H1 (cell line): ENCODE measurements at regions not wholly inside any gene's neighbourhood (a gene's known extent, or its start where the extent isn't known, plus 50 kb on each side); places are given as distances from the start of the nearest gene placed in this dataset.

Source experiments
- CTCF ChIA-PET: fragments of 300-600 bp; sonication (Branson Sonifier 250); formaldehyde crosslinking; loops from one replicate; lab custom pipeline; 2021; ENCODE audit not compliant: partially characterized antibody; lab: Charles Lee
- POLR2A ChIA-PET: fragments of 300-600 bp; sonication (Branson Sonifier 250); formaldehyde crosslinking; loops from one replicate; lab custom pipeline; 2021; ENCODE audit warnings: inconsistent platforms; ENCODE audit not compliant: partially characterized antibody; lab: Charles Lee
- DNase-seq, 2 experiments: peaks; one replicate each; pipeline versions ENCODE4 v3.0.0 to v3.0.0-alpha.2; 2010 to 2022; ENCODE audit warnings: low spot score in 2 of 2, low read depth in 1 of 2, mixed read lengths in 1 of 2
- FAIRE-seq: peaks from 2 replicates; lab custom pipeline; 2011; peaks lifted over from hg19 to GRCh38; lab: Jason Lieb, UNC
- H2AFZ ChIP-seq: 2 replicates; pipeline ENCODE4 v1.8.1; 2012; ENCODE audit warnings: low read length, inconsistent platforms
- H2AK5ac ChIP-seq: 2 replicates; pipeline ENCODE4 v1.6.1; 2013; ENCODE audit warnings: low read depth, low read length
- H2BK120ac ChIP-seq: replicated peaks from 2 replicates; pipeline ENCODE3; 2013; ENCODE audit warnings: low read depth, low read length, inconsistent platforms
- H2BK12ac ChIP-seq: 2 replicates; pipeline ENCODE4 v1.6.1; 2013; ENCODE audit warnings: low read depth, low read length
- H2BK15ac ChIP-seq: 2 replicates; pipeline ENCODE4 v1.6.1; 2013; ENCODE audit warnings: low read length
- H2BK20ac ChIP-seq: 2 replicates; pipeline ENCODE4 v1.6.1; 2013; ENCODE audit warnings: low read length
- H2BK5ac ChIP-seq: 2 replicates; pipeline ENCODE4 v1.6.1; 2013; ENCODE audit warnings: low read depth, low read length
- H3K14ac ChIP-seq: 2 replicates; pipeline ENCODE4 v1.6.1; 2013; ENCODE audit warnings: inconsistent platforms; ENCODE audit not compliant: insufficient read length
- H3K18ac ChIP-seq: 2 replicates; pipeline ENCODE4 v1.6.1; 2013; ENCODE audit warnings: low read length; ENCODE audit errors: extremely low read depth
- H3K23ac ChIP-seq: 2 replicates; pipeline ENCODE4 v1.6.1; 2013; ENCODE audit warnings: inconsistent platforms; ENCODE audit not compliant: insufficient read length
- H3K23me2 ChIP-seq: 2 replicates; pipeline ENCODE4 v1.6.1; 2013; ENCODE audit warnings: low read depth, low read length
- H3K27ac ChIP-seq: 2 replicates; pipeline ENCODE4 v1.6.1; 2011; ENCODE audit warnings: low read depth, low read length, inconsistent platforms
- H3K27me3 ChIP-seq, 4 experiments: replicated peaks in 1 of 4; 1 replicate in 1 of 4; 2 replicates in 3 of 4; pipeline versions ENCODE4 v1.6.1 to v1.8.1; 2011 to 2013; ENCODE audit warnings: low read length in 3 of 4, mild to moderate bottlenecking in 3 of 4, inconsistent platforms in 2 of 4, mixed read lengths in 2 of 4, moderate library complexity in 1 of 4; ENCODE audit not compliant: control insufficient read depth in 3 of 4, insufficient read depth in 3 of 4; ENCODE audit errors: extremely low read depth in 1 of 4
- H3K36me3 ChIP-seq, 4 experiments: 2 replicates each; pipeline versions ENCODE4 v1.6.1 to v1.8.1; 2011 to 2013; ENCODE audit warnings: mild to moderate bottlenecking in 4 of 4, low read length in 3 of 4, moderate library complexity in 2 of 4, control low read depth in 1 of 4, inconsistent platforms in 1 of 4; ENCODE audit not compliant: insufficient read depth in 4 of 4, control insufficient read depth in 2 of 4
- H3K4ac ChIP-seq: replicated peaks from 2 replicates; pipeline ENCODE3; 2013; ENCODE audit warnings: low read length, low read depth, mixed read lengths, inconsistent platforms; ENCODE audit not compliant: insufficient read length
- H3K4me1 ChIP-seq, 4 experiments: replicated peaks in 1 of 4; 1 replicate in 1 of 4; 2 replicates in 3 of 4; pipeline versions ENCODE4 v1.6.1 to v1.8.1; 2011 to 2013; ENCODE audit warnings: low read length in 3 of 4, inconsistent platforms in 2 of 4, mixed read lengths in 1 of 4; ENCODE audit not compliant: insufficient read depth in 4 of 4, control insufficient read depth in 3 of 4
- H3K4me2 ChIP-seq, 2 experiments: 2 replicates each; pipeline versions ENCODE4 v1.6.1 to v1.8.1; 2011 to 2013; ENCODE audit warnings: low read depth in 2 of 2, low read length in 2 of 2, control low read depth in 1 of 2, inconsistent platforms in 1 of 2, mild to moderate bottlenecking in 1 of 2; ENCODE audit not compliant: insufficient read depth in 1 of 2
- H3K4me3 ChIP-seq, 4 experiments: fragments of 200-600, 300-600 bp in 1 of 4; sonication (generic), shearing (Covaris generic), sonication (Bioruptor Twin) in 1 of 4; 2 replicates each; pipeline versions ENCODE4 v1.5.1 to v1.8.1; 2011 to 2016; ENCODE audit warnings: low read length in 4 of 4, low read depth in 3 of 4, control low read depth in 2 of 4, inconsistent platforms in 2 of 4, mild to moderate bottlenecking in 2 of 4, mixed read lengths in 1 of 4, moderate library complexity in 1 of 4; ENCODE audit not compliant: insufficient read depth in 2 of 4; ENCODE audit errors: extremely low read depth in 1 of 4
- H3K56ac ChIP-seq: replicated peaks from 2 replicates; pipeline ENCODE3; 2013; ENCODE audit warnings: low read depth, mild to moderate bottlenecking, mixed read lengths, low read length, inconsistent platforms; ENCODE audit not compliant: insufficient read length
- H3K79me1 ChIP-seq: 2 replicates; pipeline ENCODE4 v1.6.1; 2013; ENCODE audit warnings: low read depth, low read length, control low read depth
- H3K79me2 ChIP-seq, 2 experiments: 2 replicates each; pipeline versions ENCODE4 v1.6.1 to v1.8.1; 2012 to 2013; ENCODE audit warnings: low read length in 2 of 2, mild to moderate bottlenecking in 2 of 2, inconsistent platforms in 1 of 2; ENCODE audit not compliant: insufficient read depth in 2 of 2, control insufficient read depth in 1 of 2
- H3K9ac ChIP-seq, 4 experiments: replicated peaks in 1 of 4; 1 replicate in 1 of 4; 2 replicates in 3 of 4; pipeline versions ENCODE4 v1.6.1 to v1.8.1; 2011 to 2013; ENCODE audit warnings: low read depth in 3 of 4, low read length in 3 of 4, control low read depth in 2 of 4, mild to moderate bottlenecking in 2 of 4, moderate library complexity in 2 of 4, inconsistent platforms in 1 of 4; ENCODE audit errors: extremely low read depth in 1 of 4
- H3K9me3 ChIP-seq, 2 experiments: 2 replicates each; pipeline versions ENCODE4 v1.6.1 to v1.8.1; 2012 to 2013; ENCODE audit warnings: mild to moderate bottlenecking in 2 of 2, moderate library complexity in 2 of 2, control low read depth in 1 of 2, inconsistent platforms in 1 of 2, low read depth in 1 of 2, low read length in 1 of 2, mixed read lengths in 1 of 2; ENCODE audit not compliant: insufficient read depth in 2 of 2
- H4K20me1 ChIP-seq, 2 experiments: replicated peaks in 1 of 2; 2 replicates each; pipeline versions ENCODE3 to v1.8.1; 2011 to 2013; ENCODE audit warnings: inconsistent platforms in 2 of 2, low read length in 2 of 2, mild to moderate bottlenecking in 1 of 2; ENCODE audit not compliant: insufficient read depth in 2 of 2, control insufficient read depth in 1 of 2
- H4K5ac ChIP-seq: 2 replicates; pipeline ENCODE4 v1.6.1; 2013; ENCODE audit warnings: low read length, low read depth, mixed read lengths, inconsistent platforms; ENCODE audit not compliant: insufficient read length
- H4K8ac ChIP-seq: 2 replicates; pipeline ENCODE4 v1.8.0; 2013; ENCODE audit warnings: mild to moderate bottlenecking, moderate library complexity, low read length, inconsistent platforms; ENCODE audit not compliant: insufficient read depth; ENCODE audit errors: extremely low read depth
- H4K91ac ChIP-seq: replicated peaks from 2 replicates; pipeline ENCODE3; 2013; ENCODE audit warnings: low read length, mixed read lengths, inconsistent platforms; ENCODE audit not compliant: insufficient read length
- CBX8 ChIP-seq: fragments of 300-800, 300-1000 bp; sonication (generic); IDR thresholded peaks from 2 replicates; pipeline ENCODE4 v1.7.1; 2016; ENCODE audit warnings: low read depth, low read length, borderline replicate concordance
- EGR1 ChIP-seq: IDR thresholded peaks from 2 replicates; pipeline ENCODE4 v1.6.1; 2011; ENCODE audit warnings: low read depth, low read length, borderline replicate concordance
- MAFK ChIP-seq: IDR thresholded peaks from 2 replicates; pipeline ENCODE4 v1.6.1; 2012; ENCODE audit warnings: low read depth, mild to moderate bottlenecking, improper control_type of control experiment, low read length
- MAX ChIP-seq: IDR thresholded peaks from 2 replicates; pipeline ENCODE4 v1.6.1; 2012; ENCODE audit warnings: inconsistent platforms
- POU5F1 ChIP-seq: IDR thresholded peaks from 2 replicates; pipeline ENCODE4 v1.6.1; 2011; ENCODE audit warnings: low read depth, mild to moderate bottlenecking, low read length, moderate library complexity
- RFX5 ChIP-seq: IDR thresholded peaks from 2 replicates; pipeline ENCODE4 v1.6.1; 2011; ENCODE audit warnings: low read depth, low read length, improper control_type of control experiment, borderline replicate concordance
- SIRT6 ChIP-seq: IDR thresholded peaks from one replicate; pipeline ENCODE4 v1.7.1; 2012; ENCODE audit warnings: low read length, inconsistent platforms
- SP1 ChIP-seq: IDR thresholded peaks from 2 replicates; pipeline ENCODE4 v1.6.1; 2011; ENCODE audit warnings: low read depth, low read length
- SP4 ChIP-seq: IDR thresholded peaks from 2 replicates; pipeline ENCODE4 v1.6.1; 2012; ENCODE audit warnings: low read length, inconsistent platforms
- YY1 ChIP-seq: IDR thresholded peaks from 2 replicates; pipeline ENCODE4 v1.6.1; 2011; ENCODE audit warnings: low read depth, mild to moderate bottlenecking, low read length
- WGBS, 2 experiments: shearing (Covaris generic) in 1 of 2; methylation state at CpG; one replicate each; pipeline versions ENCODE4 v1.1.6 to v1.1.7; 2013 to 2015; ENCODE audit warnings: low lambda C conversion rate in 2 of 2, mixed read lengths in 2 of 2, inconsistent platforms in 1 of 2, low coverage in 1 of 2, missing lambda C conversion rate in 1 of 2; ENCODE audit not compliant: insufficient replicate concordance in 2 of 2, insufficient coverage in 1 of 2, insufficient read length in 1 of 2; ENCODE audit errors: extremely low coverage in 1 of 2, missing lambda C conversion rate in 1 of 2; 5-methylcytosine and 5-hydroxymethylcytosine counted together

GRCh38 chr4:175875993-175876771, 64.1 kb upstream of the GPM6A start:
- Histone ChIP-seq H3K9me3 (no peaks in the 10 kb centered on the region), H2BK20ac (no peak overlapping the region), H3K4ac (no peak overlapping the region), H4K91ac (no peak overlapping the region), H2BK120ac (no peak overlapping the region), H2BK15ac (no peak overlapping the region), H2BK12ac (no peak overlapping the region), H3K14ac (no peak overlapping the region), H3K79me2 (no peaks in the 10 kb centered on the region), H3K4me2 (no peak overlapping the region), H3K36me3 (no peaks in the 10 kb centered on the region), H3K4me3 (no peak overlapping the region), H3K56ac (no peak overlapping the region), H3K18ac (no peak overlapping the region), H3K79me1 (no peaks in the 10 kb centered on the region), H2AFZ (no peak overlapping the region), H3K23me2 (no peaks in the 10 kb centered on the region), H4K8ac (no peak overlapping the region), H3K4me1 (no peaks in the 10 kb centered on the region), H3K23ac (no peak overlapping the region), H3K27me3 (peaks cover 0 to 1% (median 0%) of the 10 kb centered on the region in 4 experiments; a peak in 1 of 7 replicates), H2AK5ac (no peak overlapping the region), H3K27ac (no peak overlapping the region), H4K5ac (no peak overlapping the region), H3K9ac (no peak overlapping the region), H4K20me1 (no peaks in the 10 kb centered on the region), H2BK5ac (no peak overlapping the region)
- TF ChIP-seq SIRT6 (no peak), RFX5 (no peak), SP1 (no peak), MAFK (no peak), CBX8 (no peak), YY1 (no peak), POU5F1 (no peak), SP4 (no peak), EGR1 (no peak), MAX (no peak)
- ChIA-PET CTCF (no interaction called here), POLR2A (no interaction called here)
- WGBS, 2 experiments: 91% methylated on average over 5 of the region's 5 CpGs; no CpG with 5 or more reads in 1 of the 2 experiments
- DNase-seq (no peak), FAIRE-seq (no peak)
